Natural killer cell (primary cell): ENCODE measurements at regions not wholly inside any gene's neighbourhood (a gene's known extent, or its start where the extent isn't known, plus 50 kb on each side); places are given as distances from the start of the nearest gene placed in this dataset.

Source experiments
- ATAC-seq, 3 donors: fragments of 150-1000 bp in 2 of 3; fragments of 200-7000 bp in 1 of 3; cut with Tn5 transposase; 1 replicate in 1 of 3; 2 replicates in 2 of 3; pipeline ENCODE4 v1.10.0; 2021; ENCODE audit warnings: mild to moderate bottlenecking in 2 of 3, moderate library complexity in 2 of 3
- DNase-seq, 2 donors: peaks; one replicate each; pipeline versions ENCODE4 v3.0.0 to v3.0.0-alpha.2; 2013 to 2021; ENCODE audit warnings: mixed read lengths in 1 of 2
- H3K27ac ChIP-seq: one replicate; pipeline ENCODE4 v1.5.1; 2013; ENCODE audit warnings: mild to moderate bottlenecking, low read length
- H3K27me3 ChIP-seq: one replicate; pipeline ENCODE4 v1.6.1; 2013; ENCODE audit warnings: low read length; ENCODE audit not compliant: control insufficient read depth, insufficient read depth
- H3K36me3 ChIP-seq: one replicate; pipeline ENCODE4 v1.6.1; 2013; ENCODE audit warnings: low read length; ENCODE audit not compliant: control insufficient read depth, insufficient read depth
- H3K4me1 ChIP-seq: one replicate; pipeline ENCODE4 v1.6.1; 2013; ENCODE audit warnings: low read length; ENCODE audit not compliant: control insufficient read depth, insufficient read depth
- H3K4me3 ChIP-seq: one replicate; pipeline ENCODE4 v1.5.1; 2013; ENCODE audit warnings: low read length
- H3K9me3 ChIP-seq: one replicate; pipeline ENCODE4 v1.6.1; 2013; ENCODE audit warnings: low read length; ENCODE audit not compliant: control insufficient read depth, insufficient read depth
- H3K27ac Mint-ChIP-seq, 2 donors: one replicate each; pipeline ENCODE4 v1.8.0; 2022; ENCODE audit warnings: mild to moderate bottlenecking in 2 of 2, mixed read lengths in 2 of 2, moderate library complexity in 1 of 2
- H3K27me3 Mint-ChIP-seq, 2 donors: one replicate each; pipeline ENCODE4 v1.8.0; 2022; ENCODE audit warnings: low read depth in 2 of 2, mixed read lengths in 2 of 2
- H3K36me3 Mint-ChIP-seq: one replicate; pipeline ENCODE4 v1.8.0; 2022; ENCODE audit warnings: mixed read lengths
- H3K4me1 Mint-ChIP-seq, 2 donors: one replicate each; pipeline ENCODE4 v1.8.0; 2022; ENCODE audit warnings: mixed read lengths in 2 of 2
- H3K4me3 Mint-ChIP-seq: one replicate; pipeline ENCODE4 v1.8.0; 2022; ENCODE audit warnings: mild to moderate bottlenecking, moderate library complexity, mixed read lengths
- H3K9me3 Mint-ChIP-seq, 2 donors: one replicate each; pipeline ENCODE4 v1.8.0; 2022; ENCODE audit warnings: mixed read lengths in 2 of 2
- CTCF ChIP-seq: fragments of 200-600 bp; IDR thresholded peaks from one replicate; pipeline ENCODE4 v1.8.0; 2022; ENCODE audit warnings: antibody characterized with exemption
- WGBS: methylation state at CpG from one replicate; pipeline ENCODE4 v1.1.7; 2013; ENCODE audit warnings: missing lambda C conversion rate; ENCODE audit not compliant: insufficient coverage; 5-methylcytosine and 5-hydroxymethylcytosine counted together
- intact Hi-C: fragments of 100-400 bp; cut with micrococcal nuclease; formaldehyde crosslinking; loops from one replicate; pipeline ENCODE4 v1.14.2; 2022

DNA sequence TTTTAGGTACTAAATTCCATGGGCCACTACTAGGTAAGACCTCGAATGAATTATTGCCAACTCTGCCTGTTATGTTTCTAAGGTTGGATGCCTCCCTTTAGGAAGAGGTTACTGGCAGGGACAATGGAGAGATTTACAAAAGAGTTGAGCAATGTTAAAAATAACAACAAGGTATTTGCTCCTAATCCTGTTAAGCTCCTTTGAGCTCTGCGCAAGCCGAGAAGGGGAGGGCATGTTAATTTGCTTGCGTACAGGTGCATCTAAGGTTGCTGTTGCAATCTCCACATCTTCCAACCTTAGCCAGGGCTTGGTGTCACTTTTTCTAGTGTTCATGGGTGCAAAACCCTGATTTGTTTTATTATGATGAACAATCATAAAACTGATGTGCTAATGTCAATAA is 161.5 kb upstream of the TPM1 start:
- H3K4me3 ChIP-seq: no peak overlapping the region
- H3K27me3 Mint-ChIP-seq: peaks cover 12 to 43% of the 10 kb centered on the region in 2 donors
- intact Hi-C loops: no loop called here
- H3K27ac Mint-ChIP-seq: no peak overlapping the region
- no peak overlapping the region for H3K4me3 Mint-ChIP-seq
- ATAC-seq (no peak), DNase-seq (no peak)
- no peaks in the 10 kb centered on the region for H3K4me1 ChIP-seq
- no peaks in the 10 kb centered on the region for H3K9me3 ChIP-seq
- no peak for TF ChIP-seq CTCF
- 90% methylated on average over 4 of the region's 4 CpGs for WGBS
- no peaks in the 10 kb centered on the region for H3K36me3 Mint-ChIP-seq
- H3K27me3 ChIP-seq: no peaks in the 10 kb centered on the region
- H3K9me3 Mint-ChIP-seq: no peaks in the 10 kb centered on the region
- H3K36me3 ChIP-seq: no peaks in the 10 kb centered on the region
- H3K27ac ChIP-seq: no peak overlapping the region
- H3K4me1 Mint-ChIP-seq: peaks cover 0 to 10% of the 10 kb centered on the region in 2 donors

DNA sequence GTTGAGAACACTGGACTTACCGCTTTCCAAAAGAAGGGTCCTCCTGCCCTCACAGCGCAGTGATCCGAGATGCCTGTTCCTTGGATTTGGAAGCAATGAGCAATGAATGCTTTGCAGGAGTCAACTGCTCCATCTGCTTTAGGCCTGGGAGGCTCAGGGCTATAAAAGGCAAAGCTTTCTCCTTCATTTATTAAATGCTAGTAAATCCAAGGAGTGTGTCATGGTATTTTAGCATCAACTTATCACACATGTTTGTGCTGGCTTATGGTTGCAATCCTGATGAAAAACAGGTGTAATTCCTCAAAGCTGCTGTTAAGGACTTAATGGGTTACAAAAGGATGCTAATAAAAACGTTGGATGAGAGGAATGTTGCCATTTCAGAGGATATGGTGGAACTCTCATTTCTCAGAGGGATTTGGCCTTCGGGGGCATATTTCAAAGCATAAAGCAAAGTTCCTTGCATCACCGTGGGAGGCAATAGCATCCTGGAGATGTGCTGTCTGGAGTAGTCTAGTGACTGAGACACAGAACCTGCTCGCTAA is 158.5 kb upstream of the TPM1 start:
- no peak overlapping the region for H3K4me3 ChIP-seq
- TF ChIP-seq CTCF: no peak
- no peaks in the 10 kb centered on the region for H3K4me1 ChIP-seq
- ATAC-seq: no peak
- no peak overlapping the region for H3K4me3 Mint-ChIP-seq
- no peaks in the 10 kb centered on the region for H3K9me3 Mint-ChIP-seq
- H3K27me3 ChIP-seq: no peaks in the 10 kb centered on the region
- no peak overlapping the region for H3K27ac Mint-ChIP-seq
- DNase-seq: no peak
- no peaks in the 10 kb centered on the region for H3K36me3 Mint-ChIP-seq
- H3K27me3 Mint-ChIP-seq: peaks cover 18 to 48% of the 10 kb centered on the region in 2 donors
- intact Hi-C loops: no loop called here
- no peak overlapping the region for H3K27ac ChIP-seq
- H3K4me1 Mint-ChIP-seq: peaks cover 0 to 10% of the 10 kb centered on the region in 2 donors
- no peaks in the 10 kb centered on the region for H3K36me3 ChIP-seq
- H3K9me3 ChIP-seq: no peaks in the 10 kb centered on the region
- 83% methylated on average over 7 of the region's 7 CpGs for WGBS

- H3K4me1 ChIP-seq: no peaks in the 10 kb centered on the region
- H3K9me3 ChIP-seq: no peaks in the 10 kb centered on the region
- intact Hi-C loops: no loop called here
- no peaks in the 10 kb centered on the region for H3K9me3 Mint-ChIP-seq
- no peaks in the 10 kb centered on the region for H3K4me1 Mint-ChIP-seq
- H3K4me3 ChIP-seq: no peak overlapping the region
- no peak for TF ChIP-seq CTCF
- peaks cover 16 to 31% of the 10 kb centered on the region in 2 donors for H3K27me3 Mint-ChIP-seq
- no peaks in the 10 kb centered on the region for H3K27me3 ChIP-seq
- no peaks in the 10 kb centered on the region for H3K36me3 Mint-ChIP-seq
- H3K27ac Mint-ChIP-seq: no peak overlapping the region
- DNase-seq (no peak), ATAC-seq (no peak)
- 52% methylated on average over 13 of the region's 13 CpGs for WGBS
- H3K4me3 Mint-ChIP-seq: no peak overlapping the region
- H3K36me3 ChIP-seq: no peaks in the 10 kb centered on the region
- H3K27ac ChIP-seq: no peak overlapping the region
These were observed 156.0 kb upstream of the TPM1 start for GRCh38 chr15:62886431-62887071.

GRCh38 chr15:62887113-62887570 is 155.4 kb upstream of the TPM1 start:
- H3K27ac ChIP-seq: no peak overlapping the region
- DNase-seq (no peak), ATAC-seq (no peak)
- 96% methylated on average over 5 of the region's 7 CpGs for WGBS
- no peak overlapping the region for H3K4me3 ChIP-seq
- H3K27me3 ChIP-seq: no peaks in the 10 kb centered on the region
- Mint-ChIP-seq H3K4me1 (no peaks in the 10 kb centered on the region), H3K27ac (no peak overlapping the region), H3K9me3 (no peaks in the 10 kb centered on the region), H3K27me3 (peaks cover 16 to 30% of the 10 kb centered on the region in 2 donors), H3K4me3 (no peak overlapping the region), H3K36me3 (no peaks in the 10 kb centered on the region)
- intact Hi-C loops: no loop called here
- TF ChIP-seq CTCF: no peak
- H3K4me1 ChIP-seq: no peaks in the 10 kb centered on the region
- H3K9me3 ChIP-seq: no peaks in the 10 kb centered on the region
- no peaks in the 10 kb centered on the region for H3K36me3 ChIP-seq
